Occipital lobe (tissue), 1 donor: ENCODE measurements at regions not wholly inside any gene's neighbourhood (a gene's known extent, or its start where the extent isn't known, plus 50 kb on each side); places are given as distances from the start of the nearest gene placed in this dataset.
"Not testable (repeated sequence)": the region's sequence is repeated elsewhere in the genome, so short reads cannot be mapped to it uniquely, and the experiment has no call there.

ENCODE experiments used
- DNase-seq: peaks from one replicate; lab custom pipeline; 2025; lab: John Stamatoyannopoulos, UW

- DNase-seq: not testable (repeated sequence)
Observed at GRCh38 chr1:149157409-149157808, 54.1 kb upstream of the NBPF9 start.

GRCh38 chr1:149158308-149158707 lies 55.0 kb upstream of the NBPF9 start:
- DNase-seq: not testable (repeated sequence)

GRCh38 chr1:149163063-149163444 lies 59.7 kb upstream of the NBPF9 start:
- DNase-seq: not testable (repeated sequence)

GRCh38 chr1:149174765-149175164 lies 71.4 kb upstream of the NBPF9 start:
- not testable (repeated sequence) for DNase-seq

- not testable (repeated sequence) for DNase-seq
Observed at GRCh38 chr1:149175812-149176211, 72.5 kb upstream of the NBPF9 start.

GRCh38 chr1:149176453-149177316 lies 73.3 kb upstream of the NBPF9 start:
- DNase-seq: not testable (repeated sequence)

GRCh38 chr1:149190742-149191141 lies 87.4 kb upstream of the NBPF9 start:
- not testable (repeated sequence) for DNase-seq

GRCh38 chr1:149196651-149197050 lies 93.3 kb upstream of the NBPF9 start:
- not testable (repeated sequence) for DNase-seq

- not testable (repeated sequence) for DNase-seq
Observed at GRCh38 chr1:149200567-149200966, 97.2 kb upstream of the NBPF9 start.

- DNase-seq: not testable (repeated sequence)
Observed at GRCh38 chr1:149202283-149202682, 98.9 kb upstream of the NBPF9 start.

- not testable (repeated sequence) for DNase-seq
Observed at GRCh38 chr1:149204396-149204795, 101.0 kb upstream of the NBPF9 start.

GRCh38 chr1:149208836-149209235 lies 105.5 kb upstream of the NBPF9 start:
- DNase-seq: not testable (repeated sequence)

GRCh38 chr1:149211757-149212420 lies 108.5 kb upstream of the NBPF9 start:
- DNase-seq: not testable (repeated sequence)

- not testable (repeated sequence) for DNase-seq
Observed at GRCh38 chr1:149212946-149213345, 109.6 kb upstream of the NBPF9 start.

GRCh38 chr1:149213673-149214072 lies 110.3 kb upstream of the NBPF9 start:
- DNase-seq: not testable (repeated sequence)

- not testable (repeated sequence) for DNase-seq
Observed at GRCh38 chr1:149218080-149218988, 115.0 kb upstream of the NBPF9 start.

- DNase-seq: not testable (repeated sequence)
Observed at GRCh38 chr1:149219539-149219938, 116.2 kb upstream of the NBPF9 start.

- not testable (repeated sequence) for DNase-seq
Observed at GRCh38 chr1:149220463-149221074, 117.2 kb upstream of the NBPF9 start.

GRCh38 chr1:149227933-149228665 lies 124.7 kb upstream of the NBPF9 start:
- not testable (repeated sequence) for DNase-seq
